Upper lobe of left lung (tissue), 6 donors: ENCODE measurements at regions not wholly inside any gene's neighbourhood (a gene's known extent, or its start where the extent isn't known, plus 50 kb on each side); places are given as distances from the start of the nearest gene placed in this dataset.
"Not testable (repeated sequence)": the region's sequence is repeated elsewhere in the genome, so short reads cannot be mapped to it uniquely, and the experiment has no call there.

ENCODE experiments used
- ATAC-seq, 2 donors: fragments of 200-7000 bp; cut with Tn5 transposase; one replicate each; pipeline ENCODE4 v1.9.1; 2022; ENCODE audit warnings: mild to moderate bottlenecking in 2 of 2, moderate library complexity in 2 of 2; ENCODE audit not compliant: low FRiP score in 2 of 2
- DNase-seq, 2 donors: peaks; one replicate each; pipeline ENCODE4 v3.0.0-alpha.2; 2019 to 2020
- H3K27ac ChIP-seq, 4 donors: fragments of 200-600 bp; sonication (generic); one replicate each; pipeline ENCODE4 v1.5.1; 2016 to 2019
- H3K27me3 ChIP-seq, 4 donors: fragments of 200-600 bp; sonication (generic); one replicate each; pipeline ENCODE4 v1.5.1; 2017 to 2019
- H3K36me3 ChIP-seq, 4 donors: fragments of 200-600 bp; sonication (generic); one replicate each; pipeline ENCODE4 v1.5.1; 2016 to 2019
- H3K4me1 ChIP-seq, 4 donors: fragments of 200-600 bp; sonication (generic); one replicate each; pipeline ENCODE4 v1.5.1; 2018 to 2019
- H3K4me3 ChIP-seq, 4 donors: fragments of 200-600 bp; sonication (generic); one replicate each; pipeline ENCODE4 v1.5.1; 2017 to 2019; ENCODE audit warnings: mild to moderate bottlenecking in 2 of 4, moderate library complexity in 1 of 4
- H3K9me3 ChIP-seq, 4 donors: fragments of 200-600 bp; sonication (generic); one replicate each; pipeline ENCODE4 v1.5.1; 2018 to 2019
- EP300 ChIP-seq, 4 donors: sonication (generic); formaldehyde crosslinking; IDR thresholded peaks; one replicate each; pipeline ENCODE4 v1.5.1; 2017; ENCODE audit warnings: antibody characterized with exemption in 4 of 4, control low read depth in 2 of 4
- POLR2A ChIP-seq, 4 donors: fragments of 450-650 bp; IDR thresholded peaks; one replicate each; pipeline ENCODE4 v1.5.1; 2016 to 2017; ENCODE audit warnings: antibody characterized with exemption in 4 of 4, mild to moderate bottlenecking in 2 of 4
- POLR2AphosphoS5 ChIP-seq, 2 donors: sonication (generic); formaldehyde crosslinking; IDR thresholded peaks; one replicate each; pipeline ENCODE4 v1.5.1; 2017; ENCODE audit warnings: antibody characterized with exemption in 2 of 2
- WGBS, 2 donors: methylation state at CpG; one replicate each; pipeline ENCODE4 v1.1.5; 2017 to 2018; 5-methylcytosine and 5-hydroxymethylcytosine counted together
- TF ChIP-seq, protein P1 (sequence below), 6 experiments: fragments of 450-650 bp in 4 of 6; fragments of 200-600 bp in 2 of 6; sonication (generic) in 2 of 6; IDR thresholded peaks; one replicate each; pipeline ENCODE4 v1.5.1; 2016 to 2019; ENCODE audit warnings: antibody characterized with exemption in 6 of 6
- donor health status: DM: no; HTN: no; CAD: no; lungs with moderate emphysema.
- donor health status: DM: no; HTN: yes; CAD: no; lungs with severe emphysema.

GRCh38 chr11:42422090-42422489 is 889.7 kb upstream of the API5 start:
- TF ChIP-seq, protein P1, sequence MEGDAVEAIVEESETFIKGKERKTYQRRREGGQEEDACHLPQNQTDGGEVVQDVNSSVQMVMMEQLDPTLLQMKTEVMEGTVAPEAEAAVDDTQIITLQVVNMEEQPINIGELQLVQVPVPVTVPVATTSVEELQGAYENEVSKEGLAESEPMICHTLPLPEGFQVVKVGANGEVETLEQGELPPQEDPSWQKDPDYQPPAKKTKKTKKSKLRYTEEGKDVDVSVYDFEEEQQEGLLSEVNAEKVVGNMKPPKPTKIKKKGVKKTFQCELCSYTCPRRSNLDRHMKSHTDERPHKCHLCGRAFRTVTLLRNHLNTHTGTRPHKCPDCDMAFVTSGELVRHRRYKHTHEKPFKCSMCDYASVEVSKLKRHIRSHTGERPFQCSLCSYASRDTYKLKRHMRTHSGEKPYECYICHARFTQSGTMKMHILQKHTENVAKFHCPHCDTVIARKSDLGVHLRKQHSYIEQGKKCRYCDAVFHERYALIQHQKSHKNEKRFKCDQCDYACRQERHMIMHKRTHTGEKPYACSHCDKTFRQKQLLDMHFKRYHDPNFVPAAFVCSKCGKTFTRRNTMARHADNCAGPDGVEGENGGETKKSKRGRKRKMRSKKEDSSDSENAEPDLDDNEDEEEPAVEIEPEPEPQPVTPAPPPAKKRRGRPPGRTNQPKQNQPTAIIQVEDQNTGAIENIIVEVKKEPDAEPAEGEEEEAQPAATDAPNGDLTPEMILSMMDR (IDR thresholded peaks at IDR 0.05), result no peak
- TF ChIP-seq POLR2A (IDR thresholded peaks at IDR 0.05) (no peak), EP300 (IDR thresholded peaks at IDR 0.05) (no peak), POLR2AphosphoS5 (IDR thresholded peaks at IDR 0.05) (no peak)
- WGBS, 2 donors, result 93 to 95% methylated on average over 1 of the region's 1 CpG
- Histone ChIP-seq H3K4me3 (no peak overlapping the region), H3K9me3 (no peaks in the 10 kb centered on the region), H3K4me1 (no peaks in the 10 kb centered on the region), H3K36me3 (no peaks in the 10 kb centered on the region), H3K27ac (no peak overlapping the region), H3K27me3 (no peaks in the 10 kb centered on the region)
- ATAC-seq, result no peak
- DNase-seq, result no peak

GRCh38 chr11:42434911-42435310 is 876.9 kb upstream of the API5 start:
- peak in 1 of 2 donors; percentile 22 for DNase-seq
- not testable (repeated sequence) for H3K4me3 ChIP-seq, H3K36me3 ChIP-seq, H3K27ac ChIP-seq, ATAC-seq, H3K4me1 ChIP-seq, H3K27me3 ChIP-seq, H3K9me3 ChIP-seq
- WGBS, 2 donors, result 95 to 98% methylated on average over 22 to 25 of the region's 25 CpGs

- TF ChIP-seq POLR2A (IDR thresholded peaks at IDR 0.05) (no peak), EP300 (IDR thresholded peaks at IDR 0.05) (no peak)
- TF ChIP-seq, protein P1 (IDR thresholded peaks at IDR 0.05), result no peak
- Histone ChIP-seq H3K4me1 (no peaks in the 10 kb centered on the region), H3K27ac (no peak overlapping the region), H3K36me3 (no peaks in the 10 kb centered on the region), H3K4me3 (no peak overlapping the region), H3K9me3 (peaks cover 0 to 21% (median 7%) of the 10 kb centered on the region in 4 donors), H3K27me3 (no peaks in the 10 kb centered on the region)
- ATAC-seq (no peak), DNase-seq (no peak)
- WGBS, 2 donors, result 67 to 68% methylated on average over 4 of the region's 4 CpGs
Measured at GRCh38 chr11:42444406-42444805, 867.4 kb upstream of the API5 start.

- H3K36me3 ChIP-seq, result no peaks in the 10 kb centered on the region
- H3K9me3 ChIP-seq, result no peaks in the 10 kb centered on the region
- H3K27ac ChIP-seq, result no peak overlapping the region
- DNase-seq (no peak), ATAC-seq (peak in 1 of 2 donors; percentile 86)
- 58 to 64% methylated on average over 8 of the region's 8 CpGs for WGBS, 2 donors
- no peaks in the 10 kb centered on the region for H3K27me3 ChIP-seq
- no peak overlapping the region for H3K4me3 ChIP-seq
- TF ChIP-seq POLR2AphosphoS5 (IDR thresholded peaks at IDR 0.05) (no peak), POLR2A (IDR thresholded peaks at IDR 0.05) (no peak), EP300 (IDR thresholded peaks at IDR 0.05) (no peak)
- TF ChIP-seq, protein P1 (IDR thresholded peaks at IDR 0.05), result no peak
- peaks cover 0 to 4% (median 0%) of the 10 kb centered on the region in 4 donors for H3K4me1 ChIP-seq
Measured at GRCh38 chr11:42462558-42463310, 849.1 kb upstream of the API5 start.

- 29 to 76% methylated on average over 2 of the region's 2 CpGs for WGBS, 2 donors
- ATAC-seq (peak in 1 of 2 donors; percentile 57), DNase-seq (no peak)
- no peak for TF ChIP-seq EP300 (IDR thresholded peaks at IDR 0.05)
- TF ChIP-seq POLR2A (IDR thresholded peaks at IDR 0.05), result no peak
- TF ChIP-seq POLR2AphosphoS5 (IDR thresholded peaks at IDR 0.05), result no peak
- TF ChIP-seq, protein P1 (IDR thresholded peaks at IDR 0.05), result no peak
- Histone ChIP-seq H3K9me3 (no peaks in the 10 kb centered on the region), H3K27me3 (no peaks in the 10 kb centered on the region), H3K27ac (no peak overlapping the region), H3K4me1 (peaks cover 0 to 4% (median 0%) of the 10 kb centered on the region in 4 donors), H3K36me3 (no peaks in the 10 kb centered on the region), H3K4me3 (no peak overlapping the region)
Measured at GRCh38 chr11:42465623-42466022, 846.2 kb upstream of the API5 start.
